ENCODE measurements at regions not wholly inside any gene's neighbourhood (a gene's known extent, or its start where the extent isn't known, plus 50 kb on each side); places are given as distances from the start of the nearest gene placed in this dataset.

DNA sequence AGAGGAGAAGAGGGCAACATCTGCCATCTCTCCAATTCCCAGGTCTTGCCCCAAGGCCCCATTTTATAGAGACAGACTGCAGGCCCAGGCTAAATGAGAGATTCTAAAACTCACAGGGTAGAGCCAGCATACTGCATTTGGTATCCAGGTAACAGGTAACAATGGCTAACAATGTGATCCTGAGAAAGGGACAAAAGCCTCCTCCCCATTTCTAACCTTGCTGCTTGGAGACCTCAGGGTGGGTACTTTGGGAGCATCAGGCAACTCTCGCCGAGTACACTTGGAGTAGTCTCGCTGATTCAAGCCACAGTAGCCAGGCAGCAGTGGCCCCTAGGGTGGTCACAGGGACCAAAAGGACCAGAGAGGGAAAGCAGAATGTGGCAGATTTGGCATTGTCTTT, 162.6 kb upstream of the PLEKHA5 start:
- H3K27me3 Mint-ChIP-seq = peaks cover 2% of the 10 kb centered on the region
- ATAC-seq (no peak), DNase-seq (no peak)
- ChIA-PET CTCF (no interaction called here), POLR2A (no interaction called here)
- H3K27ac Mint-ChIP-seq = no peak overlapping the region
- no peak overlapping the region for H3K4me3 Mint-ChIP-seq
- TF ChIP-seq, protein P1, sequence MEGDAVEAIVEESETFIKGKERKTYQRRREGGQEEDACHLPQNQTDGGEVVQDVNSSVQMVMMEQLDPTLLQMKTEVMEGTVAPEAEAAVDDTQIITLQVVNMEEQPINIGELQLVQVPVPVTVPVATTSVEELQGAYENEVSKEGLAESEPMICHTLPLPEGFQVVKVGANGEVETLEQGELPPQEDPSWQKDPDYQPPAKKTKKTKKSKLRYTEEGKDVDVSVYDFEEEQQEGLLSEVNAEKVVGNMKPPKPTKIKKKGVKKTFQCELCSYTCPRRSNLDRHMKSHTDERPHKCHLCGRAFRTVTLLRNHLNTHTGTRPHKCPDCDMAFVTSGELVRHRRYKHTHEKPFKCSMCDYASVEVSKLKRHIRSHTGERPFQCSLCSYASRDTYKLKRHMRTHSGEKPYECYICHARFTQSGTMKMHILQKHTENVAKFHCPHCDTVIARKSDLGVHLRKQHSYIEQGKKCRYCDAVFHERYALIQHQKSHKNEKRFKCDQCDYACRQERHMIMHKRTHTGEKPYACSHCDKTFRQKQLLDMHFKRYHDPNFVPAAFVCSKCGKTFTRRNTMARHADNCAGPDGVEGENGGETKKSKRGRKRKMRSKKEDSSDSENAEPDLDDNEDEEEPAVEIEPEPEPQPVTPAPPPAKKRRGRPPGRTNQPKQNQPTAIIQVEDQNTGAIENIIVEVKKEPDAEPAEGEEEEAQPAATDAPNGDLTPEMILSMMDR (IDR thresholded peaks at IDR 0.05) = no peak
- no peaks in the 10 kb centered on the region for H3K36me3 Mint-ChIP-seq (ENCODE audit: low read depth)
- no peaks in the 10 kb centered on the region for H3K4me1 Mint-ChIP-seq (ENCODE audit: low read depth)
- H3K9me3 Mint-ChIP-seq = no peaks in the 10 kb centered on the region
- intact Hi-C loops (cut with micrococcal nuclease) = no loop called here

DNA sequence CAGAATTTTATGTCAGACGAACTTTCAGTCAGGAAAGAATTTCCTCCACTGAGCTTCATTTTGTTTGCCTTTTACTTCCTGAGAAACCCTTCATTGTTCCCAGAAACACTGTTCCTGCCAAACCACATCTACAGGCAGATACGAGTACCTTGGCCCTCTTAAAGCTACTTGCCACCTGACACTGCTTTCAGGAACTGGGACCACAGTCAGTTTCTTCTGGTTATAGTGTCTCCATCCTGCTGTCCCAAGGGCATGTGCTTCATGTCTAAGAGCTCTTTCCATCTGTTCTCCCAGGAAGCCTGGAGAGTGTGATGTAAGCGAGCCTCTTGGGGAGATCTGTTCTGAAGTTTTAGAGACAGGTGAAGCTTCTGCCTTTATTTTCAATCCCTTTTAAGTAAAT, 161.7 kb upstream of the PLEKHA5 start:
- H3K4me1 Mint-ChIP-seq (ENCODE audit: low read depth) = no peaks in the 10 kb centered on the region
- peaks cover 2% of the 10 kb centered on the region for H3K27me3 Mint-ChIP-seq
- no peak for DNase-seq
- H3K36me3 Mint-ChIP-seq (ENCODE audit: low read depth) = no peaks in the 10 kb centered on the region
- ChIA-PET CTCF (no interaction called here), POLR2A (no interaction called here)
- H3K27ac Mint-ChIP-seq = no peak overlapping the region
- intact Hi-C loops (cut with micrococcal nuclease) = no loop called here
- H3K9me3 Mint-ChIP-seq = no peaks in the 10 kb centered on the region
- no peak for ATAC-seq
- TF ChIP-seq, protein P1 (IDR thresholded peaks at IDR 0.05) = no peak
- no peak overlapping the region for H3K4me3 Mint-ChIP-seq

DNA sequence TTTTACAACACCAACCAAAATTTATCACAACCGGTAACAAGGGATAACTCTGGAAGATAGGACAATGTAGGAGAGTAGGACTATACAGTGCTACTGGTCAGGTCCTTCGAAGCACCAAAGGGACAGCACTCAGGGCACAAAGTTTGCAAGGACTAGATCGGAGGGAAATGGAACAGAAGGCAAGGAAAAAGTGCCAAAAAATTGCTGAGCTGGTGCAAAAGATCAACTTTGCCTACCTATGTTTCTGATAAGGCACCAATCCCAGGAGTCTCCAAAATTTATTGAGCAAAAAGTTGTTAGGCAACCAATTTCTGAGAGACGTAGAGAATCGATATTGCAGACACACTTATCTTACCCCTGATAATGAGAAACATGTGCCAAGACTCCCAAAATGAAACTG, 160.0 kb upstream of the PLEKHA5 start:
- H3K9me3 Mint-ChIP-seq = no peaks in the 10 kb centered on the region
- no peaks in the 10 kb centered on the region for H3K36me3 Mint-ChIP-seq (ENCODE audit: low read depth)

DNA sequence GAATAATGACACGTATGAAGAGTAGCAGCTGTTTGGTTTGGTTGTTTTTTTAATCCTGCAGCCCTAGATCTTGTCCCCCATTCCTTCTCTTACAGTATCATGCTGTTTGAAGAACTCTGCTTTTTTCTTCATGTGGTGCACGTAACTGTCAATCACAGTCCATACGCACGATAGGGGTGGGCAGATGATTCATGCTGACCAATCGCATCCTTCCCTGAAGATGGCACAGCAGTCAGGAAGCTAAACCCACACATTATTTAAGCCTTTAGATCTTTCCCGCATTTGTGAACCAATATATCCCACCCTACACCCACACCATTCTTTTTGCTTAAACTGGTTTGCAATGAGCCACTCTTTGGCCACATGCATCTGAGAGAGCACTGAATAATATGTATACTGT, 158.9 kb upstream of the PLEKHA5 start:
- H3K27me3 Mint-ChIP-seq = no peaks in the 10 kb centered on the region
- no peak overlapping the region for H3K27ac Mint-ChIP-seq
- intact Hi-C loops (cut with micrococcal nuclease) = no loop called here
- no peaks in the 10 kb centered on the region for H3K9me3 Mint-ChIP-seq
- no peaks in the 10 kb centered on the region for H3K36me3 Mint-ChIP-seq (ENCODE audit: low read depth)
- no peak overlapping the region for H3K4me3 Mint-ChIP-seq
- POLR2A ChIA-PET = interaction anchor here (0.6 kb wide), 1 partner anchor 309 kb away, joined by 3 read pairs; no protein-coding TSS in a partner anchor
- TF ChIP-seq, protein P1 (IDR thresholded peaks at IDR 0.05) = no peak
- no peaks in the 10 kb centered on the region for H3K4me1 Mint-ChIP-seq (ENCODE audit: low read depth)
- CTCF ChIA-PET = no interaction called here
- ATAC-seq (no peak), DNase-seq (no peak)

More for the DNA sequence above, 160.0 kb upstream of the PLEKHA5 start:
- DNase-seq = no peak
- ChIA-PET POLR2A (no interaction called here), CTCF (no interaction called here)
- H3K27me3 Mint-ChIP-seq = peaks cover 2% of the 10 kb centered on the region
- H3K27ac Mint-ChIP-seq = no peak overlapping the region
- TF ChIP-seq, protein P1 (IDR thresholded peaks at IDR 0.05) = no peak
- no peak overlapping the region for H3K4me3 Mint-ChIP-seq
- ATAC-seq = no peak
- intact Hi-C loops (cut with micrococcal nuclease) = no loop called here
- H3K4me1 Mint-ChIP-seq (ENCODE audit: low read depth) = no peaks in the 10 kb centered on the region

DNA sequence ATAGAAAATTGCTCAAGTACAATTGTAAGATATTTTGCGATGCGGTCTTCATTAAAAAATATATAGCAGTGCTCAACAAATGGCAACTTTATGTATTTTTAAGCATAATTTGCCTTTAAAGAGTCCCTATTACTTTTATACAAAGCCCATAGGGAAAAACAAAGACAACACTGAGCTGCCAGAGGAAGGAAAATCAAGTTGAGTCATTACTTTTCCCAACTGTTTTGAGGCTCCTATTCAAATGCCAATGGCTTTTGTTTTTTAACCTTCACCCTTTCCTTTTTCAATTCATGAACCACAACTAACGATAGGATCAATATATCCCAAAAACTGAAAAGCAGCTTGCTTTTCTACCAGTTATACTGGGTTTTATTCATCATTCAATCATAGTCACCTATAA, 157.6 kb upstream of the PLEKHA5 start:
- H3K27ac Mint-ChIP-seq = no peak overlapping the region
- H3K4me3 Mint-ChIP-seq = no peak overlapping the region
- no peaks in the 10 kb centered on the region for H3K36me3 Mint-ChIP-seq (ENCODE audit: low read depth)
- no peaks in the 10 kb centered on the region for H3K9me3 Mint-ChIP-seq
- ATAC-seq (no peak), DNase-seq (no peak)
- ChIA-PET POLR2A (no interaction called here), CTCF (no interaction called here)
- H3K27me3 Mint-ChIP-seq = no peaks in the 10 kb centered on the region
- intact Hi-C loops (cut with micrococcal nuclease) = no loop called here
- no peaks in the 10 kb centered on the region for H3K4me1 Mint-ChIP-seq (ENCODE audit: low read depth)
- TF ChIP-seq, protein P1 (IDR thresholded peaks at IDR 0.05) = no peak

Measured in activated CD8-positive, alpha-beta T cell treated with anti-CD3 and anti-CD28 coated beads for 36 hours (primary cell).